ENCODE measurements at regions not wholly inside any gene's neighbourhood (a gene's known extent, or its start where the extent isn't known, plus 50 kb on each side); places are given as distances from the start of the nearest gene placed in this dataset.

- TF ChIP-seq ZNF462 (CRISPR knock-in tag; IDR thresholded peaks at IDR 0.05) (no peak), ETS1 (IDR thresholded peaks at IDR 0.05) (no peak), STAT1 (IDR thresholded peaks at IDR 0.05; ENCODE audit: unreplicated experiment) (no peak), CREB1 (CRISPR knock-in tag; IDR thresholded peaks at IDR 0.05; ENCODE audit: low read depth) (no peak), REST (IDR thresholded peaks at IDR 0.05; ENCODE audit: unreplicated experiment) (no peak)
Observed at GRCh38 chr6:144467921-144468320, 182.8 kb downstream of the UTRN start (continued).

Data from GM23338 (cell line).